ENCODE measurements at regions not wholly inside any gene's neighbourhood (a gene's known extent, or its start where the extent isn't known, plus 50 kb on each side); places are given as distances from the start of the nearest gene placed in this dataset.

DNA sequence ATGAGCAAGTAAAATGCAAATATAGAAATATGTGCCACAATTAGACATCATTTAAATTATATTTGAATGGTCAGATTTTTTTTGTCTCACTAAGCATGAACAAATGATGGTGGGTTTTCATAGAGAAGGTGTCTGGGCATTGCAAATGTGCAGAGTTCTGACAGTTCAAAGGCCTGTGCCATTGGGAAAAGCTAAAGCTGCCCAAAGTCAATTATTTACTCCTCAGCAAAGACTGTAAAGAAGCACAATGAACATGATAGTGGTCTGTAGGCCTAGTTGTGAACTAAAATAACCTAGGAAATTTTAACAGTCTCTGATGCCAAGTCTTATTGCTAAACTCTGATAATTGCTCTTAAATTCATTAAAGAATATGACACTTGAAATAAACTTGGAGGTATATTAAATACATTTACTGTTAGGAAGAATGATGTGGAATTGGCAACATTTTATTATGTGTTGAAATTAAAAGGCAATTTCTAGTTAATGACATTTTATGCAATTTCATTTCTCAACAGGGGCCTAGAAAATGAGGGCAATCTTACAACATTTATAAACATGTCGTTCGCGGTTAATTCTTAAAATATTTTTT, 874.3 kb upstream of the ADAMTS5 start:
- no peak overlapping the region for H3K4me3 ChIP-seq (ENCODE audit: control insufficient read depth in 2 of 3, extremely low read depth in 1 of 3, insufficient read depth in 2 of 3, low read depth in 1 of 3, low read length in 3 of 3)
- DNase-seq (ENCODE audit: low read depth, low spot score) (no peak), FAIRE-seq (no peak)
- no peaks in the 10 kb centered on the region for H3K27me3 ChIP-seq (ENCODE audit: control insufficient read depth, extremely low read depth, insufficient read depth, low read length)
- H3K4me1 ChIP-seq (ENCODE audit: control insufficient read depth, extremely low read depth, insufficient read depth, low read length): no peaks in the 10 kb centered on the region
- no peak overlapping the region for H3K9ac ChIP-seq (ENCODE audit: control insufficient read depth, extremely low read depth, insufficient read depth, low read length)
- dilution Hi-C loops (cut with MboI; ENCODE audit: extremely low pct_ligation_motif_present, low sequenced_read_pairs): no loop called here
- no peaks in the 10 kb centered on the region for H3K9me3 ChIP-seq (ENCODE audit: control insufficient read depth, low read depth, low read length)
- no peak overlapping the region for H3K27ac ChIP-seq (ENCODE audit: control insufficient read depth, insufficient read depth, low read length)
- no peak overlapping the region for H3K4me2 ChIP-seq (ENCODE audit: control insufficient read depth, extremely low read depth, insufficient read depth, low read depth, low read length)
- H3K36me3 ChIP-seq (ENCODE audit: control insufficient read depth in 2 of 2, extremely low read depth in 1 of 2, insufficient read depth in 2 of 2, low read length in 2 of 2): no peaks in the 10 kb centered on the region
- H2AFZ ChIP-seq (ENCODE audit: control insufficient read depth, low read length): no peak overlapping the region
- no peaks in the 10 kb centered on the region for H3K9me1 ChIP-seq (ENCODE audit: control insufficient read depth, extremely low read depth, insufficient read depth, low read length)
- TF ChIP-seq, protein P1, sequence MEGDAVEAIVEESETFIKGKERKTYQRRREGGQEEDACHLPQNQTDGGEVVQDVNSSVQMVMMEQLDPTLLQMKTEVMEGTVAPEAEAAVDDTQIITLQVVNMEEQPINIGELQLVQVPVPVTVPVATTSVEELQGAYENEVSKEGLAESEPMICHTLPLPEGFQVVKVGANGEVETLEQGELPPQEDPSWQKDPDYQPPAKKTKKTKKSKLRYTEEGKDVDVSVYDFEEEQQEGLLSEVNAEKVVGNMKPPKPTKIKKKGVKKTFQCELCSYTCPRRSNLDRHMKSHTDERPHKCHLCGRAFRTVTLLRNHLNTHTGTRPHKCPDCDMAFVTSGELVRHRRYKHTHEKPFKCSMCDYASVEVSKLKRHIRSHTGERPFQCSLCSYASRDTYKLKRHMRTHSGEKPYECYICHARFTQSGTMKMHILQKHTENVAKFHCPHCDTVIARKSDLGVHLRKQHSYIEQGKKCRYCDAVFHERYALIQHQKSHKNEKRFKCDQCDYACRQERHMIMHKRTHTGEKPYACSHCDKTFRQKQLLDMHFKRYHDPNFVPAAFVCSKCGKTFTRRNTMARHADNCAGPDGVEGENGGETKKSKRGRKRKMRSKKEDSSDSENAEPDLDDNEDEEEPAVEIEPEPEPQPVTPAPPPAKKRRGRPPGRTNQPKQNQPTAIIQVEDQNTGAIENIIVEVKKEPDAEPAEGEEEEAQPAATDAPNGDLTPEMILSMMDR (optimal IDR thresholded peaks at IDR 0.05 in 1 of 3, IDR thresholded peaks at IDR 0.05 in 1 of 3, conservative IDR thresholded peaks at IDR 0.05 in 1 of 3; ENCODE audit: extremely low read depth in 1 of 3, insufficient read depth in 2 of 3, low read length in 3 of 3): no peak
- H4K20me1 ChIP-seq (ENCODE audit: control insufficient read depth, extremely low read depth, insufficient read depth, low read length): no peaks in the 10 kb centered on the region
- no peaks in the 10 kb centered on the region for H3K79me2 ChIP-seq (ENCODE audit: control insufficient read depth, insufficient read depth, low read length)

DNA sequence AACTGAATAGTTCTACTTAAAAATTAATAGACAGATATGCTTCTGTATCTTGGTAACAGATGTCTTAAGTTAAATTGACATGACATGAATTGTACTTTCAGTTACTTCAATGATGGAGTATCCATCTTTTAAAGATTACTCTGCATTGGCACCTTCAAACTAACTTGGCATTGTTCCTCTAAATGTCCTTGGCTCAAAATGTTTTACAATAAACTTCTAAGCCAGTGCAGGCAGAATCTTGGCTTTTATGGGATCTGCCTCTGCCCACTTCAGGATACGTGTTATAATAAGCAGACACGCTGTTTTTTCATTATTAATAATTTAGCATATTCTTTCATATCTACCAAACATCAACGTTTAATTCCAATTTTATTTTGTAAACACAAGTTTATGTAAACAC, 873.4 kb upstream of the ADAMTS5 start:
- TF ChIP-seq EZH2 (IDR thresholded peaks at IDR 0.05; ENCODE audit: low read length): no peak
- TF ChIP-seq, protein P1 (optimal IDR thresholded peaks at IDR 0.05 in 1 of 3, IDR thresholded peaks at IDR 0.05 in 1 of 3, conservative IDR thresholded peaks at IDR 0.05 in 1 of 3; ENCODE audit: extremely low read depth in 1 of 3, insufficient read depth in 2 of 3, low read length in 3 of 3): no peak

More for the DNA sequence above, 873.4 kb upstream of the ADAMTS5 start:
- Histone ChIP-seq H3K4me1 (ENCODE audit: control insufficient read depth, extremely low read depth, insufficient read depth, low read length) (no peaks in the 10 kb centered on the region), H3K4me3 (ENCODE audit: control insufficient read depth in 2 of 3, extremely low read depth in 1 of 3, insufficient read depth in 2 of 3, low read depth in 1 of 3, low read length in 3 of 3) (no peak overlapping the region), H2AFZ (ENCODE audit: control insufficient read depth, low read length) (no peak overlapping the region), H3K27ac (ENCODE audit: control insufficient read depth, insufficient read depth, low read length) (no peak overlapping the region), H3K36me3 (ENCODE audit: control insufficient read depth in 2 of 2, extremely low read depth in 1 of 2, insufficient read depth in 2 of 2, low read length in 2 of 2) (no peaks in the 10 kb centered on the region), H4K20me1 (ENCODE audit: control insufficient read depth, extremely low read depth, insufficient read depth, low read length) (no peaks in the 10 kb centered on the region), H3K9me3 (ENCODE audit: control insufficient read depth, low read depth, low read length) (no peaks in the 10 kb centered on the region), H3K27me3 (ENCODE audit: control insufficient read depth, extremely low read depth, insufficient read depth, low read length) (no peaks in the 10 kb centered on the region), H3K4me2 (ENCODE audit: control insufficient read depth, extremely low read depth, insufficient read depth, low read depth, low read length) (no peak overlapping the region), H3K9me1 (ENCODE audit: control insufficient read depth, extremely low read depth, insufficient read depth, low read length) (no peaks in the 10 kb centered on the region), H3K79me2 (ENCODE audit: control insufficient read depth, insufficient read depth, low read length) (no peaks in the 10 kb centered on the region), H3K9ac (ENCODE audit: control insufficient read depth, extremely low read depth, insufficient read depth, low read length) (no peak overlapping the region)
- dilution Hi-C loops (cut with MboI; ENCODE audit: extremely low pct_ligation_motif_present, low sequenced_read_pairs): no loop called here
- FAIRE-seq (no peak), DNase-seq (ENCODE audit: low read depth, low spot score) (no peak)
